Neuronal stem cell (in vitro differentiated cells): ENCODE measurements at regions not wholly inside any gene's neighbourhood (a gene's known extent, or its start where the extent isn't known, plus 50 kb on each side); places are given as distances from the start of the nearest gene placed in this dataset.
A peak's percentile ranks its signal among the peaks of the same experiment; 100 is the strongest.

Experiments used
- DNase-seq: peaks from one replicate; pipeline ENCODE4 v3.0.0-alpha.2; 2013; ENCODE audit warnings: low spot score
- H2AFZ ChIP-seq: one replicate; pipeline ENCODE4 v1.6.1; 2013; ENCODE audit warnings: mild to moderate bottlenecking, low read length, inconsistent platforms
- H2AK5ac ChIP-seq: 2 replicates; pipeline ENCODE4 v1.6.1; 2013; ENCODE audit warnings: low read depth, mild to moderate bottlenecking, inconsistent platforms, low read length, moderate library complexity, mixed read lengths
- H2BK120ac ChIP-seq: 2 replicates; pipeline ENCODE4 v1.6.1; 2013; ENCODE audit warnings: low read depth, mild to moderate bottlenecking, inconsistent platforms, low read length, moderate library complexity, mixed read lengths
- H2BK12ac ChIP-seq: one replicate; pipeline ENCODE4 v1.6.1; 2013; ENCODE audit warnings: low read length, inconsistent platforms
- H2BK15ac ChIP-seq: 2 replicates; pipeline ENCODE4 v1.6.1; 2013; ENCODE audit warnings: mild to moderate bottlenecking, low read length, inconsistent platforms, mixed read lengths
- H2BK5ac ChIP-seq: one replicate; pipeline ENCODE4 v1.6.1; 2013; ENCODE audit warnings: inconsistent platforms, mild to moderate bottlenecking, low read length, moderate library complexity
- H3K14ac ChIP-seq: one replicate; pipeline ENCODE4 v1.6.1; 2013; ENCODE audit warnings: low read length, inconsistent platforms
- H3K18ac ChIP-seq: 2 replicates; pipeline ENCODE4 v1.6.1; 2013; ENCODE audit warnings: low read length, inconsistent platforms
- H3K23ac ChIP-seq: 2 replicates; pipeline ENCODE4 v1.6.1; 2013; ENCODE audit warnings: low read depth, mild to moderate bottlenecking, mixed read lengths, low read length, inconsistent platforms; ENCODE audit not compliant: poor library complexity
- H3K27ac ChIP-seq: replicated peaks from 3 replicates; pipeline ENCODE4 v1.5.1; 2013; ENCODE audit warnings: low read length, inconsistent platforms
- H3K27me3 ChIP-seq, 3 experiments: 2 replicates each; pipeline ENCODE4 v1.6.1; 2013; ENCODE audit warnings: low read length in 3 of 3, mild to moderate bottlenecking in 2 of 3, inconsistent platforms in 1 of 3, low read depth in 1 of 3, mixed read lengths in 1 of 3, moderate library complexity in 1 of 3; ENCODE audit not compliant: control insufficient read depth in 3 of 3, insufficient read depth in 3 of 3
- H3K36me3 ChIP-seq, 2 donors: replicated peaks in 1 of 2; 2 replicates each; pipeline ENCODE4 v1.6.1; 2013; ENCODE audit warnings: low read length in 2 of 2; ENCODE audit not compliant: control insufficient read depth in 2 of 2, insufficient read depth in 2 of 2
- H3K4ac ChIP-seq: 2 replicates; pipeline ENCODE4 v1.6.1; 2013; ENCODE audit warnings: inconsistent platforms, mild to moderate bottlenecking, low read length, moderate library complexity
- H3K4me1 ChIP-seq, 2 donors: 1 replicate in 1 of 2; 2 replicates in 1 of 2; pipeline ENCODE4 v1.6.1; 2013; ENCODE audit warnings: low read length in 2 of 2, low read depth in 1 of 2; ENCODE audit not compliant: control insufficient read depth in 2 of 2, insufficient read depth in 1 of 2
- H3K4me2 ChIP-seq: one replicate; pipeline ENCODE4 v1.6.1; 2013; ENCODE audit warnings: mild to moderate bottlenecking, low read length, inconsistent platforms; ENCODE audit not compliant: insufficient read depth, poor library complexity, severe bottlenecking
- H3K4me3 ChIP-seq, 2 donors: 2 replicates each; pipeline ENCODE4 v1.5.1; 2013; ENCODE audit warnings: low read length in 2 of 2, mild to moderate bottlenecking in 2 of 2, inconsistent platforms in 1 of 2, moderate library complexity in 1 of 2
- H3K79me1 ChIP-seq: one replicate; pipeline ENCODE4 v1.6.1; 2013; ENCODE audit warnings: low read depth, mild to moderate bottlenecking, inconsistent platforms, low read length, moderate library complexity
- H3K9ac ChIP-seq: one replicate; pipeline ENCODE4 v1.6.1; 2013; ENCODE audit warnings: mild to moderate bottlenecking, low read depth, low read length, inconsistent platforms; ENCODE audit not compliant: poor library complexity
- H3K9me3 ChIP-seq, 2 donors: replicated peaks in 1 of 2; 2 replicates each; pipeline versions ENCODE3 to v1.6.1; 2013; ENCODE audit warnings: low read length in 2 of 2, mild to moderate bottlenecking in 2 of 2, inconsistent platforms in 1 of 2, low read depth in 1 of 2, mixed read lengths in 1 of 2, moderate library complexity in 1 of 2; ENCODE audit not compliant: control insufficient read depth in 2 of 2, insufficient read depth in 1 of 2
- H4K8ac ChIP-seq: one replicate; pipeline ENCODE4 v1.6.1; 2013; ENCODE audit warnings: low read depth, mild to moderate bottlenecking, inconsistent platforms, low read length, moderate library complexity
- H4K91ac ChIP-seq: one replicate; pipeline ENCODE4 v1.6.1; 2013; ENCODE audit warnings: low read length, low read depth, mild to moderate bottlenecking, inconsistent platforms; ENCODE audit not compliant: poor library complexity
- WGBS, 2 donors: extraction: QIAGEN DNeasy Blood & Tissue Kit; methylation state at CpG; one replicate each; pipeline ENCODE4 v1.1.7; 2013; ENCODE audit warnings: missing lambda C conversion rate in 2 of 2, mixed read lengths in 1 of 2; ENCODE audit not compliant: insufficient read length in 2 of 2, insufficient replicate concordance in 1 of 2; ENCODE audit errors: extremely low coverage in 2 of 2; 5-methylcytosine and 5-hydroxymethylcytosine counted together

DNA sequence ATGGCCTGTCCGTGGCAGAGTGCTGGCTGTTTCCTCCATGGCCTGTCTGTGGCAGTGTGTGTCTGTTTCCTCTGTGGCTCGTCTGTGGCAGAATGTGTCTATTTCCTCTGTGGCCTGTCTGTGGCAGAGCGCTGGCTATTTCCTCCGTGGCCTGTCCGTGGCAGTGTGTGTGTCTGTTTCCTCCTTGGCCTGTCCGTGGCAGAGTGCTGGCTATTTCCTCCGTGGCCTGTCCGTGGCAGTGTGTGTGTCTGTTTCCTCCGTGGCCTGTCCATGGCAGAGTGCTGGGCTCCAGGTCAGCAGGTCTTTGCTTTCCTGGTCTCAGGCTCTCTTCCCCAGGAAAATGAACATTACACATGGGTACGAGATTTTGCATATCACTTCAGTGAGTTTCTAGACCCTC is 138.4 kb upstream of the IPO9 start:
- no peak overlapping the region for H2BK120ac ChIP-seq
- no peaks in the 10 kb centered on the region for H3K36me3 ChIP-seq
- H3K4me2 ChIP-seq: no peak overlapping the region
- no peak overlapping the region for H4K8ac ChIP-seq
- no peak overlapping the region for H3K23ac ChIP-seq
- H3K9ac ChIP-seq: no peak overlapping the region
- H2BK15ac ChIP-seq: no peak overlapping the region
- no peak overlapping the region for H2BK12ac ChIP-seq
- no peak overlapping the region for H3K4me3 ChIP-seq
- no peaks in the 10 kb centered on the region for H3K9me3 ChIP-seq
- peaks cover 35 to 40% of the 10 kb centered on the region in 2 donors for H3K4me1 ChIP-seq
- DNase-seq: no peak
- WGBS, 2 donors: no CpG with 5 or more reads among the region's 10 CpGs
- H2AK5ac ChIP-seq: no peak overlapping the region
- no peak overlapping the region for H2AFZ ChIP-seq
- H2BK5ac ChIP-seq: no peak overlapping the region
- H3K79me1 ChIP-seq: no peaks in the 10 kb centered on the region
- no peak overlapping the region for H4K91ac ChIP-seq
- no peak overlapping the region for H3K18ac ChIP-seq
- H3K4ac ChIP-seq: no peak overlapping the region
- no peak overlapping the region for H3K14ac ChIP-seq
- H3K27me3 ChIP-seq: no peaks in the 10 kb centered on the region
- H3K27ac ChIP-seq: no peak overlapping the region

DNA sequence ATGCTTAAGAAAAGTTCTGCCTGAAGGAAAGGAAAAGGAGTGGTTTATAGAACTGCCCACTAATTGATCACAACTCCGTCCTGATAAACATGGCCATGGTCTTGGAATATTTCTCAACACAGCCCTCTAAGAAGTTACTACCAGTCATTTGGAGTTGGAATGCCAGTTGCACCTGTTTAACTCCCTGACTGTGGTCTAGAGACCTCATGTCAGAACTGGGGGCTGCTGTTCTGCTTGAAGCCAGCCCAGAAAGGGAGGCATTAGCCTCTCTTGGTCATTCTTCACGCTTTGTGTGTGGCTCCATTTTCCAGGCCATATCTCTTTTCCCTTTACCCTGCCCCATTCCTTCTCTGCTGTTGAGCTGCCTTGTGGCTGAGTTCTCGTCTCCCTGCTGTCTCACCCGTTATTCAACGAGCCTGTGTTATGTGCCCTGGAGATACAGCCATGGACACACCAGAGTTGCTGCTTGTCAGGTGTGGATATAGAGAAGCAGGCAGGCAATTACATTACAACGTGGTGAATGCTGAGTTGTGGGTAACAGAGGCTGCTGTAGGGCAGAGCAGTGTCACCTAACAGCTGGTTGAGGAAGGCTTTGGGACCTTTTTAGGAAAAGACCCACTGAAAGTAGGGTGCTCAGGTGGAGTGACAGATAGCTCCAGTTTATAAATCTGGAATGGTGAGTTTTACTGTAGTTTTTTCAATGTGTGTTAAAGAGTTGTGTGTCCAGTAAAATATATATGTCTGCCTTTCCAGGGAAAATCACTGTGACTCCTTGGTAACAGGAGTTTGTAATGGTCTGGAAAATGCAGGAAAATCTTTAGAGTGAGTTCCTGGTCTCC is 137.0 kb upstream of the IPO9 start:
- Histone ChIP-seq H3K18ac (peak overlapping the region; percentile 32), H2BK12ac (no peak overlapping the region), H3K23ac (no peak overlapping the region), H2AFZ (no peak overlapping the region), H3K4me1 (peaks cover 28 to 33% of the 10 kb centered on the region in 2 donors), H2BK15ac (peak overlapping the region; percentile 3), H3K4ac (no peak overlapping the region), H3K79me1 (no peaks in the 10 kb centered on the region), H2BK120ac (no peak overlapping the region), H3K4me2 (no peak overlapping the region), H3K4me3 (no peak overlapping the region), H4K91ac (no peak overlapping the region), H3K9ac (no peak overlapping the region), H3K27ac (no peak overlapping the region), H2BK5ac (no peak overlapping the region), H3K27me3 (no peaks in the 10 kb centered on the region), H3K14ac (no peak overlapping the region), H3K36me3 (no peaks in the 10 kb centered on the region), H2AK5ac (no peak overlapping the region), H3K9me3 (no peaks in the 10 kb centered on the region), H4K8ac (no peak overlapping the region)
- no peak for DNase-seq
- no CpG with 5 or more reads among the region's 6 CpGs for WGBS, 2 donors

- no peak overlapping the region for H3K4me2 ChIP-seq
- H3K4me3 ChIP-seq: no peak overlapping the region
- H2BK5ac ChIP-seq: no peak overlapping the region
- no CpG with 5 or more reads among the region's 3 CpGs for WGBS, 2 donors
- H3K4ac ChIP-seq: no peak overlapping the region
- H2BK15ac ChIP-seq: no peak overlapping the region
- no peak overlapping the region for H2BK12ac ChIP-seq
- no peaks in the 10 kb centered on the region for H3K27me3 ChIP-seq
- no peak overlapping the region for H3K27ac ChIP-seq
- H3K9ac ChIP-seq: no peak overlapping the region
- no peaks in the 10 kb centered on the region for H3K36me3 ChIP-seq
- H2AK5ac ChIP-seq: no peak overlapping the region
- H3K18ac ChIP-seq: no peak overlapping the region
- no peak overlapping the region for H3K23ac ChIP-seq
- H3K79me1 ChIP-seq: no peaks in the 10 kb centered on the region
- no peak overlapping the region for H2AFZ ChIP-seq
- no peak overlapping the region for H4K8ac ChIP-seq
- no peak overlapping the region for H4K91ac ChIP-seq
- no peak overlapping the region for H2BK120ac ChIP-seq
- peaks cover 28 to 32% of the 10 kb centered on the region in 2 donors for H3K4me1 ChIP-seq
- no peaks in the 10 kb centered on the region for H3K9me3 ChIP-seq
- DNase-seq: no peak
- no peak overlapping the region for H3K14ac ChIP-seq
These were observed 136.2 kb upstream of the IPO9 start for GRCh38 chr1:201692555-201693394.
